ENCODE measurements at regions not wholly inside any gene's neighbourhood (a gene's known extent, or its start where the extent isn't known, plus 50 kb on each side); places are given as distances from the start of the nearest gene placed in this dataset.

- H3K4me1 ChIP-seq: no peaks in the 10 kb centered on the region
- H3K36me3 ChIP-seq: no peaks in the 10 kb centered on the region
- no peak overlapping the region for H3K4me3 ChIP-seq
- H3K9me3 ChIP-seq (replicated peaks): no peaks in the 10 kb centered on the region
- DNase-seq: no peak
- H3K27me3 ChIP-seq: no peaks in the 10 kb centered on the region
- H3K27ac ChIP-seq: no peak overlapping the region
Observed at GRCh38 chr2:94939349-94939748, 68.1 kb downstream of the TEKT4 start.

GRCh38 chr2:94947097-94948016 lies 76.1 kb downstream of the TEKT4 start:
- H3K36me3 ChIP-seq: no peaks in the 10 kb centered on the region
- no peaks in the 10 kb centered on the region for H3K4me1 ChIP-seq
- H3K27me3 ChIP-seq: 0 out of 2 replicates have a peak, but pooled peaks cover 5% of the 10 kb centered on the region
- no peak overlapping the region for H3K27ac ChIP-seq
- no peaks in the 10 kb centered on the region; the same call in 1 of the 2 replicates for H3K9me3 ChIP-seq (replicated peaks)
- no peak for DNase-seq
- no peak overlapping the region for H3K4me3 ChIP-seq

- no peaks in the 10 kb centered on the region for H3K36me3 ChIP-seq
- no peak overlapping the region for H3K27ac ChIP-seq
- H3K9me3 ChIP-seq (replicated peaks): no peaks in the 10 kb centered on the region
- peaks cover 10% of the 10 kb centered on the region; the same call in 1 of the 2 replicates for H3K27me3 ChIP-seq
- no peaks in the 10 kb centered on the region for H3K4me1 ChIP-seq
- H3K4me3 ChIP-seq: no peak overlapping the region
- DNase-seq: no peak
Observed at GRCh38 chr2:94955702-94956101, 69.8 kb upstream of the MAL start.

- Histone ChIP-seq H3K36me3 (no peaks in the 10 kb centered on the region), H3K27me3 (peaks cover 12% of the 10 kb centered on the region; the same call in 1 of the 2 replicates), H3K4me1 (no peaks in the 10 kb centered on the region), H3K4me3 (no peak overlapping the region), H3K27ac (no peak overlapping the region), H3K9me3 (replicated peaks) (no peaks in the 10 kb centered on the region)
- DNase-seq: peak; percentile 15 to 59
Observed at GRCh38 chr2:94956797-94957391, 68.6 kb upstream of the MAL start.

GRCh38 chr2:94958245-94958644 lies 67.3 kb upstream of the MAL start:
- Histone ChIP-seq H3K4me1 (no peaks in the 10 kb centered on the region), H3K27ac (no peak overlapping the region), H3K27me3 (peaks cover 12% of the 10 kb centered on the region; the same call in 1 of the 2 replicates), H3K4me3 (no peak overlapping the region), H3K9me3 (replicated peaks) (no peaks in the 10 kb centered on the region), H3K36me3 (no peaks in the 10 kb centered on the region)
- DNase-seq: no peak

GRCh38 chr2:94960266-94960665 lies 65.2 kb upstream of the MAL start:
- H3K27me3 ChIP-seq: peaks cover 12% of the 10 kb centered on the region; the same call in 1 of the 2 replicates
- H3K9me3 ChIP-seq (replicated peaks): no peaks in the 10 kb centered on the region
- no peak overlapping the region for H3K4me3 ChIP-seq
- no peak for DNase-seq
- no peaks in the 10 kb centered on the region for H3K36me3 ChIP-seq
- no peak overlapping the region for H3K27ac ChIP-seq
- no peaks in the 10 kb centered on the region for H3K4me1 ChIP-seq

- H3K27ac ChIP-seq: no peak overlapping the region
- H3K36me3 ChIP-seq: no peaks in the 10 kb centered on the region
- DNase-seq: no peak
- H3K27me3 ChIP-seq: peaks cover 12% of the 10 kb centered on the region; the same call in 1 of the 2 replicates
- no peaks in the 10 kb centered on the region for H3K4me1 ChIP-seq
- H3K4me3 ChIP-seq: no peak overlapping the region
- H3K9me3 ChIP-seq (replicated peaks): no peaks in the 10 kb centered on the region
Observed at GRCh38 chr2:94960751-94961150, 64.8 kb upstream of the MAL start.

- Histone ChIP-seq H3K4me3 (no peak overlapping the region), H3K27ac (no peak overlapping the region), H3K27me3 (peaks cover 12% of the 10 kb centered on the region; the same call in 1 of the 2 replicates), H3K36me3 (no peaks in the 10 kb centered on the region), H3K9me3 (replicated peaks) (no peaks in the 10 kb centered on the region), H3K4me1 (no peaks in the 10 kb centered on the region)
- no peak for DNase-seq
Observed at GRCh38 chr2:94964193-94964592, 61.3 kb upstream of the MAL start.

- Histone ChIP-seq H3K36me3 (no peaks in the 10 kb centered on the region), H3K27ac (no peak overlapping the region), H3K27me3 (0 out of 2 replicates have a peak, but pooled peaks cover 3% of the 10 kb centered on the region), H3K9me3 (replicated peaks) (no peaks in the 10 kb centered on the region), H3K4me3 (no peak overlapping the region), H3K4me1 (no peaks in the 10 kb centered on the region)
- no peak for DNase-seq
Observed at GRCh38 chr2:94966689-94967088, 58.8 kb upstream of the MAL start.

- H3K9me3 ChIP-seq (replicated peaks): no peaks in the 10 kb centered on the region
- no peaks in the 10 kb centered on the region for H3K4me1 ChIP-seq
- H3K36me3 ChIP-seq: no peaks in the 10 kb centered on the region
- H3K4me3 ChIP-seq: no peak overlapping the region
- DNase-seq: no peak
- H3K27me3 ChIP-seq: peaks cover 3% of the 10 kb centered on the region; the same call in 1 of the 2 replicates
- no peak overlapping the region for H3K27ac ChIP-seq
Observed at GRCh38 chr2:94970353-94970752, 55.2 kb upstream of the MAL start.
